SU-DHL-6 (cell line): ENCODE measurements at regions not wholly inside any gene's neighbourhood (a gene's known extent, or its start where the extent isn't known, plus 50 kb on each side); places are given as distances from the start of the nearest gene placed in this dataset.

Source experiments
- CTCF ChIP-seq: fragments of 200-600 bp; sonication (generic); IDR thresholded peaks from one replicate; pipeline ENCODE4 v1.5.1; 2017; ENCODE audit warnings: antibody characterized with exemption, mild to moderate bottlenecking, low read length, moderate library complexity; ENCODE audit not compliant: insufficient read depth, poor library complexity, severe bottlenecking
- EZH2phosphoT487 ChIP-seq: fragments of 200-600 bp; sonication (generic), shearing (Covaris generic); conservative IDR thresholded peaks from 2 replicates; pipeline ENCODE4 v1.6.1; 2018; ENCODE audit warnings: mild to moderate bottlenecking, antibody characterized with exemption, low read length, moderate library complexity, mixed read lengths

GRCh38 chr16:62720651-62721050 is 684.4 kb upstream of the CDH8 start:
- TF ChIP-seq CTCF (no peak), EZH2phosphoT487 (no peak)
